ENCODE measurements at regions not wholly inside any gene's neighbourhood (a gene's known extent, or its start where the extent isn't known, plus 50 kb on each side); places are given as distances from the start of the nearest gene placed in this dataset.

GRCh38 chr9:14962193-14962882 is 52.1 kb upstream of the FREM1 start:
- DNase-seq (ENCODE audit: low spot score), result no peak

DNA sequence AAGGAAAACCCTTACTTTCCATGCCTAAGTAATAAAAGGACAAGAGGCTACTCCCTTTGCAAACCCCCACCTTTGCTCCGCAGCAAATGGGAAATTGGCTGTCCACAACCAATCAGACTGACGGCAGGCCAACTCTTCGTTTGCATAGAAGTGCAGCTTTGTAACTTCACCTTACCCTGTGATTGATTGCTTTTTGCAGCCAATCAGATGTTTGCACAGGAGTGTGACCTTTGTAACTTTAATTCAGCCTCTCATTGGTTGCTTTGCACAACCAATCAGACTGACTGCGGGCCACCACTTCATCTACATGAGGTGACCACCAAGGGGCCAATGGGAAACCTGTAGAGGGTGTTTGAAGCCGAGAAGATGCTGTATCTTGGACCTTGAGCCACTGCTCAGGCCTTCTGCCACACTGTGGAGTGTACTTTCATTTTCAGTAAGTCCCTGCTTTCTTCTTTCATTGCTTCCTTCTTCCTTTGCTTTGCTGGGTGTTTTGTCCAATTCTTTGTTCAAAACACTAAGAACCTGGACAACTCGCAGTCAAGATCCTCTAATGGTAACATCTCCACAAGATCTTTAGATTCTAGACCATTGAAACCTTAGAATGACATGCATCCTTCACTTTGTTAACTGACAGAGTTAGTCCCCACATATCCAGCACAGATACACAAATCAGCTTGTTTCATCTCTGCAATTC is 51.3 kb upstream of the FREM1 start:
- DNase-seq (ENCODE audit: low spot score), result no peak

DNA sequence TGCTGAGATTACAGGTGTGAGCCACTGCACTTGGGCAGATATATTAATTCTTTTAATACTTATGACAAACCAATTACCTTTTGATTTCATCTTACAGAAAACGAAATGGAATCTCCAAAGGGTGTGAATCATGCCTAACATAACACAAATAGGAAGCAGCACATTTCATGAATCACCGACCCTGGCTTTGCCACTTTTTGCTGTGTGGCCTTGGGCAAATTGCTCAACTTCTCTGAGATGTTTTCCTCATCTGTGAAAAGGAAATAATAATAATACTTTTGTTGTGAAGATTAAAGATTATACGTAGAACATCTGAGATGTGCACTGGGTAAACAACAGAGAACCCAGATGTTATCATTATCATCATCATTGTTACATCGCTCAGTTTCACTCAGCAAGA is 50.7 kb upstream of the FREM1 start:
- no peak for DNase-seq (ENCODE audit: low spot score)

Measured in HuH-7.5 (cell line).